ENCODE measurements at regions not wholly inside any gene's neighbourhood (a gene's known extent, or its start where the extent isn't known, plus 50 kb on each side); places are given as distances from the start of the nearest gene placed in this dataset.

GRCh38 chr14:96729889-96730288 lies 67.3 kb upstream of the VRK1 start:
- no peaks in the 10 kb centered on the region for H3K79me1 ChIP-seq (ENCODE audit: low read depth, low read length)
- H3K9me3 ChIP-seq (replicated peaks in 1 of 2; ENCODE audit: control insufficient read depth in 2 of 2, insufficient read depth in 1 of 2, low read depth in 1 of 2, low read length in 2 of 2) = no peaks in the 10 kb centered on the region
- no peak overlapping the region for H3K4ac ChIP-seq (ENCODE audit: low read length)
- no peak overlapping the region for H2BK5ac ChIP-seq (ENCODE audit: low read length)
- H3K23ac ChIP-seq (ENCODE audit: low read depth, low read length, poor library complexity) = no peak overlapping the region
- no peaks in the 10 kb centered on the region for H3K4me1 ChIP-seq (ENCODE audit: control insufficient read depth in 2 of 2, insufficient read depth in 1 of 2, low read depth in 1 of 2, low read length in 2 of 2)
- no peak overlapping the region for H2AK5ac ChIP-seq (ENCODE audit: low read depth, low read length)
- H3K9ac ChIP-seq (ENCODE audit: low read depth, low read length, poor library complexity) = no peak overlapping the region
- no peak overlapping the region for H3K14ac ChIP-seq (ENCODE audit: low read length)
- no peak overlapping the region for H3K4me3 ChIP-seq (ENCODE audit: low read length in 2 of 2)
- H3K27ac ChIP-seq (replicated peaks; ENCODE audit: low read length) = no peak overlapping the region
- no peak overlapping the region for H2BK15ac ChIP-seq (ENCODE audit: low read length)
- H4K91ac ChIP-seq (ENCODE audit: low read depth, low read length, poor library complexity) = no peak overlapping the region
- DNase-seq (ENCODE audit: low spot score) = no peak
- H3K27me3 ChIP-seq (ENCODE audit: control insufficient read depth in 3 of 3, insufficient read depth in 3 of 3, low read depth in 1 of 3, low read length in 3 of 3) = peaks cover 0 to 23% (median 0%) of the 10 kb centered on the region in 3 experiments
- no peak overlapping the region for H2BK120ac ChIP-seq (ENCODE audit: low read depth, low read length)
- no peaks in the 10 kb centered on the region for H3K36me3 ChIP-seq (replicated peaks in 1 of 2; ENCODE audit: control insufficient read depth in 2 of 2, insufficient read depth in 2 of 2, low read length in 2 of 2)
- peak overlapping the region; percentile 16 for H2AFZ ChIP-seq (ENCODE audit: low read length)
- no peak overlapping the region for H2BK12ac ChIP-seq (ENCODE audit: low read length)
- H3K4me2 ChIP-seq (ENCODE audit: insufficient read depth, low read length, poor library complexity, severe bottlenecking) = no peak overlapping the region
- no CpG with 5 or more reads among the region's 4 CpGs for WGBS, 2 donors (ENCODE audit: extremely low coverage in 2 of 2, insufficient read length in 2 of 2, insufficient replicate concordance in 1 of 2)
- no peak overlapping the region for H4K8ac ChIP-seq (ENCODE audit: low read depth, low read length)
- H3K18ac ChIP-seq (ENCODE audit: low read length) = no peak overlapping the region

- Histone ChIP-seq H3K4me3 (ENCODE audit: low read length in 2 of 2) (no peak overlapping the region), H4K8ac (ENCODE audit: low read depth, low read length) (no peak overlapping the region), H2AK5ac (ENCODE audit: low read depth, low read length) (no peak overlapping the region), H3K9ac (ENCODE audit: low read depth, low read length, poor library complexity) (no peak overlapping the region), H2BK120ac (ENCODE audit: low read depth, low read length) (no peak overlapping the region), H3K79me1 (ENCODE audit: low read depth, low read length) (no peaks in the 10 kb centered on the region), H3K4me1 (ENCODE audit: control insufficient read depth in 2 of 2, insufficient read depth in 1 of 2, low read depth in 1 of 2, low read length in 2 of 2) (no peaks in the 10 kb centered on the region), H3K4me2 (ENCODE audit: insufficient read depth, low read length, poor library complexity, severe bottlenecking) (no peak overlapping the region), H3K9me3 (replicated peaks in 1 of 2; ENCODE audit: control insufficient read depth in 2 of 2, insufficient read depth in 1 of 2, low read depth in 1 of 2, low read length in 2 of 2) (no peaks in the 10 kb centered on the region), H2BK15ac (ENCODE audit: low read length) (no peak overlapping the region), H3K23ac (ENCODE audit: low read depth, low read length, poor library complexity) (no peak overlapping the region), H4K91ac (ENCODE audit: low read depth, low read length, poor library complexity) (no peak overlapping the region), H2AFZ (ENCODE audit: low read length) (peak overlapping the region; percentile 16), H3K36me3 (replicated peaks in 1 of 2; ENCODE audit: control insufficient read depth in 2 of 2, insufficient read depth in 2 of 2, low read length in 2 of 2) (no peaks in the 10 kb centered on the region), H2BK12ac (ENCODE audit: low read length) (no peak overlapping the region), H3K14ac (ENCODE audit: low read length) (no peak overlapping the region), H3K27me3 (ENCODE audit: control insufficient read depth in 3 of 3, insufficient read depth in 3 of 3, low read depth in 1 of 3, low read length in 3 of 3) (peaks cover 0 to 28% (median 0%) of the 10 kb centered on the region in 3 experiments), H3K4ac (ENCODE audit: low read length) (no peak overlapping the region), H2BK5ac (ENCODE audit: low read length) (no peak overlapping the region), H3K18ac (ENCODE audit: low read length) (no peak overlapping the region), H3K27ac (replicated peaks; ENCODE audit: low read length) (no peak overlapping the region)
- no peak for DNase-seq (ENCODE audit: low spot score)
- WGBS, 2 donors (ENCODE audit: extremely low coverage in 2 of 2, insufficient read length in 2 of 2, insufficient replicate concordance in 1 of 2) = no CpG with 5 or more reads among the region's 7 CpGs
Observed at GRCh38 chr14:96730386-96730785, 66.8 kb upstream of the VRK1 start.

GRCh38 chr14:96734076-96734622 lies 63.0 kb upstream of the VRK1 start:
- Histone ChIP-seq H2AK5ac (ENCODE audit: low read depth, low read length) (no peak overlapping the region), H3K79me1 (ENCODE audit: low read depth, low read length) (no peaks in the 10 kb centered on the region), H2BK120ac (ENCODE audit: low read depth, low read length) (no peak overlapping the region), H3K18ac (ENCODE audit: low read length) (no peak overlapping the region), H3K4me1 (ENCODE audit: control insufficient read depth in 2 of 2, insufficient read depth in 1 of 2, low read depth in 1 of 2, low read length in 2 of 2) (no peaks in the 10 kb centered on the region), H3K27ac (replicated peaks; ENCODE audit: low read length) (no peak overlapping the region), H4K91ac (ENCODE audit: low read depth, low read length, poor library complexity) (no peak overlapping the region), H3K23ac (ENCODE audit: low read depth, low read length, poor library complexity) (no peak overlapping the region), H3K9ac (ENCODE audit: low read depth, low read length, poor library complexity) (no peak overlapping the region), H3K14ac (ENCODE audit: low read length) (peak overlapping the region; percentile 64), H2AFZ (ENCODE audit: low read length) (no peak overlapping the region), H2BK12ac (ENCODE audit: low read length) (no peak overlapping the region), H3K4me3 (ENCODE audit: low read length in 2 of 2) (no peak overlapping the region), H3K36me3 (replicated peaks in 1 of 2; ENCODE audit: control insufficient read depth in 2 of 2, insufficient read depth in 2 of 2, low read length in 2 of 2) (no peaks in the 10 kb centered on the region), H2BK15ac (ENCODE audit: low read length) (no peak overlapping the region), H3K27me3 (ENCODE audit: control insufficient read depth in 3 of 3, insufficient read depth in 3 of 3, low read depth in 1 of 3, low read length in 3 of 3) (peaks cover 0 to 53% (median 0%) of the 10 kb centered on the region in 3 experiments), H4K8ac (ENCODE audit: low read depth, low read length) (no peak overlapping the region), H3K9me3 (replicated peaks in 1 of 2; ENCODE audit: control insufficient read depth in 2 of 2, insufficient read depth in 1 of 2, low read depth in 1 of 2, low read length in 2 of 2) (no peaks in the 10 kb centered on the region), H3K4ac (ENCODE audit: low read length) (no peak overlapping the region), H3K4me2 (ENCODE audit: insufficient read depth, low read length, poor library complexity, severe bottlenecking) (no peak overlapping the region), H2BK5ac (ENCODE audit: low read length) (no peak overlapping the region)
- WGBS, 2 donors (ENCODE audit: extremely low coverage in 2 of 2, insufficient read length in 2 of 2, insufficient replicate concordance in 1 of 2) = no CpG with 5 or more reads among the region's 7 CpGs
- no peak for DNase-seq (ENCODE audit: low spot score)

GRCh38 chr14:96735526-96735925 lies 61.7 kb upstream of the VRK1 start:
- H4K8ac ChIP-seq (ENCODE audit: low read depth, low read length) = no peak overlapping the region
- no peak overlapping the region for H2BK5ac ChIP-seq (ENCODE audit: low read length)
- H3K14ac ChIP-seq (ENCODE audit: low read length) = no peak overlapping the region
- H3K9me3 ChIP-seq (replicated peaks in 1 of 2; ENCODE audit: control insufficient read depth in 2 of 2, insufficient read depth in 1 of 2, low read depth in 1 of 2, low read length in 2 of 2) = no peaks in the 10 kb centered on the region
- no peak overlapping the region for H2BK12ac ChIP-seq (ENCODE audit: low read length)
- H3K18ac ChIP-seq (ENCODE audit: low read length) = no peak overlapping the region
- H3K36me3 ChIP-seq (replicated peaks in 1 of 2; ENCODE audit: control insufficient read depth in 2 of 2, insufficient read depth in 2 of 2, low read length in 2 of 2) = no peaks in the 10 kb centered on the region
- no CpG with 5 or more reads among the region's 5 CpGs for WGBS, 2 donors (ENCODE audit: extremely low coverage in 2 of 2, insufficient read length in 2 of 2, insufficient replicate concordance in 1 of 2)
- H3K4me1 ChIP-seq (ENCODE audit: control insufficient read depth in 2 of 2, insufficient read depth in 1 of 2, low read depth in 1 of 2, low read length in 2 of 2) = no peaks in the 10 kb centered on the region
- no peak overlapping the region for H3K4ac ChIP-seq (ENCODE audit: low read length)
- DNase-seq (ENCODE audit: low spot score) = no peak
- H3K79me1 ChIP-seq (ENCODE audit: low read depth, low read length) = no peaks in the 10 kb centered on the region
- no peak overlapping the region for H3K4me3 ChIP-seq (ENCODE audit: low read length in 2 of 2)
- H3K9ac ChIP-seq (ENCODE audit: low read depth, low read length, poor library complexity) = no peak overlapping the region
- H3K4me2 ChIP-seq (ENCODE audit: insufficient read depth, low read length, poor library complexity, severe bottlenecking) = no peak overlapping the region
- H2AK5ac ChIP-seq (ENCODE audit: low read depth, low read length) = no peak overlapping the region
- H2BK120ac ChIP-seq (ENCODE audit: low read depth, low read length) = no peak overlapping the region
- H3K27ac ChIP-seq (replicated peaks; ENCODE audit: low read length) = no peak overlapping the region
- no peak overlapping the region for H3K23ac ChIP-seq (ENCODE audit: low read depth, low read length, poor library complexity)
- peaks cover 0 to 61% (median 0%) of the 10 kb centered on the region in 3 experiments for H3K27me3 ChIP-seq (ENCODE audit: control insufficient read depth in 3 of 3, insufficient read depth in 3 of 3, low read depth in 1 of 3, low read length in 3 of 3)
- H2BK15ac ChIP-seq (ENCODE audit: low read length) = no peak overlapping the region
- H4K91ac ChIP-seq (ENCODE audit: low read depth, low read length, poor library complexity) = no peak overlapping the region
- H2AFZ ChIP-seq (ENCODE audit: low read length) = no peak overlapping the region

Measured in neuronal stem cell (in vitro differentiated cells).